NCI-H1105 treated with DMSO at 0.1 percent for 48 hours (cell line): ENCODE measurements at regions not wholly inside any gene's neighbourhood (a gene's known extent, or its start where the extent isn't known, plus 50 kb on each side); places are given as distances from the start of the nearest gene placed in this dataset.
"Not testable (repeated sequence)": the region's sequence is repeated elsewhere in the genome, so short reads cannot be mapped to it uniquely, and the experiment has no call there.

ENCODE experiments used
- DNase-seq: peaks from one replicate; lab custom pipeline; 2025; lab: John Stamatoyannopoulos, UW

- DNase-seq = peak; percentile 22
Observed at GRCh38 chr11:13169709-13170108, 107.9 kb upstream of the BMAL1 start.

- DNase-seq = no peak
Observed at GRCh38 chr11:13174090-13174489, 103.5 kb upstream of the BMAL1 start.

- DNase-seq = peak; percentile 57
Observed at GRCh38 chr11:13183094-13183825, 94.3 kb upstream of the BMAL1 start.

- DNase-seq = no peak
Observed at GRCh38 chr11:13183826-13184196, 93.8 kb upstream of the BMAL1 start.

- no peak for DNase-seq
Observed at GRCh38 chr11:13184295-13184794, 93.2 kb upstream of the BMAL1 start.

GRCh38 chr11:13188179-13188578 lies 89.4 kb upstream of the BMAL1 start:
- DNase-seq = no peak

DNA sequence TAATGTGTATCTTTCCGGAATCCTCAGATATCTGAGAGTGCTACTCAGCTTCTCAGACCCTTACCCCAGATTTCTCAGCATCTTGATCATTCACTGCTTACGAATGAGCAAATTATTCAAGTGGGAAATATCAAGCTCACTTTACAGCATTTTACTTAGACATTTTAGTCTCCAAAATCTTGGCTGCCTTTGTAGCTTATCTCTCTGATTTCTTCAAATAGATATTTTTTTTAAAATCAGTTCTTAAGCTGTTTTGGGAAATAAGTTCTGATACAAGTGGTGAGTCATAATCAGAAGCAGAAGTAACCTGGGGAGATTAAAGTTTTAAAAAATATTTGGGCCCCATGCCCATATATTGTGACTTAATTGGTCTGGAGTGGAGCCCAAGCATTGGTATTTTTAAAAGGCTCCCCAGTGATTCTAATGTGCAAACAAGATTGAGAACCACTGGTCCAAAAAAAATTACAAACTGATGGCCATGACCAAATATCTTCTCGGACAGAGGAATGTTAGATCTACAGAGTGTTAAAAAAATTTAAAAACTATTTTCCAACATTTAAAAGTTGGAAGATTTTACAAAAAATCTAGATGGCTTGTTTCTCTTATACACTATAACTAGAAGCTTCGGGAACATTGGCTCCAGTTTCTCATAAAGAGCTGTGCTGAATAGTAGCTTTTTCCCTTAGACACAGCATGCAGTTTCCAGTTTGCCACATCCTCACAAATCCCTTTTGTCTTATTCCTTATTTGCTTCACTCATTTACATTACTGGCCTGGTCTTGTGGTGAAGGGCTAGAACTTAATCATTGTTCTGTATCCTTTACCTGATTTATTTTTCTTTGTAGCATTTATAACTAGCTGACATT lies 87.8 kb upstream of the BMAL1 start:
- no peak for DNase-seq

- no peak for DNase-seq
Observed at GRCh38 chr11:13193613-13194012, 84.0 kb upstream of the BMAL1 start.

GRCh38 chr11:13197374-13197773 lies 80.2 kb upstream of the BMAL1 start:
- not testable (repeated sequence) for DNase-seq

GRCh38 chr11:13205486-13205885 lies 72.1 kb upstream of the BMAL1 start:
- DNase-seq = no peak

- no peak for DNase-seq
Observed at GRCh38 chr11:13206086-13206640, 71.4 kb upstream of the BMAL1 start.

GRCh38 chr11:13207270-13207664 lies 70.3 kb upstream of the BMAL1 start:
- no peak for DNase-seq

GRCh38 chr11:13207665-13208594 lies 69.7 kb upstream of the BMAL1 start:
- DNase-seq = no peak

GRCh38 chr11:13208921-13209320 lies 68.7 kb upstream of the BMAL1 start:
- no peak for DNase-seq

GRCh38 chr11:13209379-13209778 lies 68.2 kb upstream of the BMAL1 start:
- DNase-seq = no peak

DNA sequence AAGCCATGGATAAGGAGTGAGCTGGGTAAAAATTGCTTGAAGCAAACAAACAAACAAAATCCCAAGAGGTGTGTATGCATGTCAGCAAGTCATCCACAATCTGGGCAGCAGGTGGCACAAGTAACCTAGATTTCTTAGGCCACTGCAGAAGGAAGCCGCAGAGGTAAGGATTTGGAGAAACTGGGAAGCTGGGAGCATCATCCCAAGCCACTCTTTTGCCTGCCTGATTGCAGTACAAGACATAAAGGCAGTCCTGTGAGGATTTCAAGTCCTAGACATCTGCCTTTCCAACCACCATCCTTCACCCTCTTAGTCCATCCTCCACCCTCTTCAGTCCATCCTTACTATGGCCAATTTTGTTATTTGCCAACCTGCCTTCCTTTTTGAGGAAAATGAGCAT lies 67.2 kb upstream of the BMAL1 start:
- DNase-seq = peak; percentile 76

GRCh38 chr11:13214276-13214675 lies 63.3 kb upstream of the BMAL1 start:
- DNase-seq = no peak

- no peak for DNase-seq
Observed at GRCh38 chr11:13215149-13215548, 62.4 kb upstream of the BMAL1 start.

GRCh38 chr11:13216019-13216710 lies 61.4 kb upstream of the BMAL1 start:
- DNase-seq = no peak

- DNase-seq = no peak
Observed at GRCh38 chr11:13216711-13217075, 60.9 kb upstream of the BMAL1 start.

GRCh38 chr11:13218685-13219084 lies 58.9 kb upstream of the BMAL1 start:
- not testable (repeated sequence) for DNase-seq
